ENCODE measurements at regions not wholly inside any gene's neighbourhood (a gene's known extent, or its start where the extent isn't known, plus 50 kb on each side); places are given as distances from the start of the nearest gene placed in this dataset.

DNA sequence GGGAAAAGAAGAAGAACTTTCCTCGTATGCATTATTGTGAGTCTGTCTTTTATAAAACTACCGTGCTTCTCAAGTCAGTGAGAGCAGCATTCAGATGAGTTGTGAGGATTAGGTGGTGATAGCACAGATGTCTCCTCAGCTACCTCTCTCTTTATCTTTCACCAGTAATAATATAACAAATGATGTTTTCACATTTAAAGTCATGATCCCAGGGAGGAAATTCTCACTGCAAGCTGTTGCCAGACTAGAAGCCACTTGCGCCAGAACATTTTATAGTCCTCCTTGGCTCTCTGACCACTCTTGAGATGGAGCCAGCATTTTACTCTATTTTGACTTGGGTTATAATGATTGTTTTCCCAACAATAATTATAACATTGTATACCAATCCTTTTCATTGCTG lies 443.1 kb downstream of the AEBP2 start:
- FAIRE-seq: no peak
- BruUV-seq (replicated peaks): no TSS peak
- H3K79me2 ChIP-seq (ENCODE audit: control insufficient read depth, insufficient read depth, low read length): no peaks in the 10 kb centered on the region
- no peak overlapping the region for H3K9ac ChIP-seq (ENCODE audit: insufficient read depth in 1 of 2, low read depth in 2 of 2, low read length in 2 of 2)
- intact Hi-C loops (cut with micrococcal nuclease): no loop called here
- no peak overlapping the region for H3K27ac ChIP-seq (ENCODE audit: extremely low read depth, low read depth, low read length)
- no peaks in the 10 kb centered on the region for H3K9me1 ChIP-seq (ENCODE audit: control insufficient read depth, insufficient read depth, low read length)
- H3K36me3 ChIP-seq (ENCODE audit: control insufficient read depth, insufficient read depth, low read length): no peaks in the 10 kb centered on the region
- CTCF ChIA-PET (ENCODE audit: low intra/inter-chr PET ratio): no interaction called here
- H3K4me2 ChIP-seq (ENCODE audit: insufficient read depth, low read length): no peak overlapping the region
- POLR2A ChIA-PET: no interaction called here
- H3K4me1 ChIP-seq (replicated peaks in 1 of 2; ENCODE audit: control insufficient read depth in 2 of 2, insufficient read depth in 2 of 2, low read length in 2 of 2): no peaks in the 10 kb centered on the region
- in situ Hi-C loops (cut with MboI): no loop called here
- H4K20me1 ChIP-seq (replicated peaks; ENCODE audit: control insufficient read depth, insufficient read depth, low read length): no peaks in the 10 kb centered on the region
- DNase-seq (ENCODE audit: extremely low read depth in 1 of 4, low spot score in 3 of 4): no peak
- ATAC-seq: no peak
- H3K27me3 ChIP-seq (ENCODE audit: control insufficient read depth in 2 of 2, insufficient read depth in 2 of 2, low read length in 2 of 2): no peaks in the 10 kb centered on the region
- H3K4me3 ChIP-seq: no peak overlapping the region
- H2AFZ ChIP-seq (ENCODE audit: low read depth, low read length): no peak overlapping the region
- no peaks in the 10 kb centered on the region for H3K9me3 ChIP-seq (replicated peaks; ENCODE audit: control insufficient read depth, insufficient read depth, low read depth, low read length)
- WGBS (ENCODE audit: insufficient coverage, low coverage, missing lambda C conversion rate): 0% methylated on average over 3 of the region's 3 CpGs
- TF ChIP-seq ZNF77 (CRISPR knock-in tag; IDR thresholded peaks at IDR 0.05) (no peak), CEBPB (tag; IDR thresholded peaks at IDR 0.05) (no peak), SREBF1 (IDR thresholded peaks at IDR 0.05; ENCODE audit: borderline replicate concordance, low read depth, low read length) (no peak), SREBF2 (CRISPR knock-in tag; IDR thresholded peaks at IDR 0.05) (no peak), STAG1 (CRISPR knock-in tag; IDR thresholded peaks at IDR 0.05; ENCODE audit: borderline replicate concordance) (no peak), HDAC6 (IDR thresholded peaks at IDR 0.05; ENCODE audit: low read depth, low read length) (no peak), ZBTB17 (CRISPR knock-in tag; IDR thresholded peaks at IDR 0.05) (no peak), LEF1 (IDR thresholded peaks at IDR 0.05) (no peak), SPI1 (IDR thresholded peaks at IDR 0.05; ENCODE audit: borderline replicate concordance, low read depth, low read length) (no peak), ZNF431 (CRISPR knock-in tag; IDR thresholded peaks at IDR 0.05) (no peak), NUFIP1 (IDR thresholded peaks at IDR 0.05; ENCODE audit: partially characterized antibody) (no peak)
- TF ChIP-seq, protein P1, sequence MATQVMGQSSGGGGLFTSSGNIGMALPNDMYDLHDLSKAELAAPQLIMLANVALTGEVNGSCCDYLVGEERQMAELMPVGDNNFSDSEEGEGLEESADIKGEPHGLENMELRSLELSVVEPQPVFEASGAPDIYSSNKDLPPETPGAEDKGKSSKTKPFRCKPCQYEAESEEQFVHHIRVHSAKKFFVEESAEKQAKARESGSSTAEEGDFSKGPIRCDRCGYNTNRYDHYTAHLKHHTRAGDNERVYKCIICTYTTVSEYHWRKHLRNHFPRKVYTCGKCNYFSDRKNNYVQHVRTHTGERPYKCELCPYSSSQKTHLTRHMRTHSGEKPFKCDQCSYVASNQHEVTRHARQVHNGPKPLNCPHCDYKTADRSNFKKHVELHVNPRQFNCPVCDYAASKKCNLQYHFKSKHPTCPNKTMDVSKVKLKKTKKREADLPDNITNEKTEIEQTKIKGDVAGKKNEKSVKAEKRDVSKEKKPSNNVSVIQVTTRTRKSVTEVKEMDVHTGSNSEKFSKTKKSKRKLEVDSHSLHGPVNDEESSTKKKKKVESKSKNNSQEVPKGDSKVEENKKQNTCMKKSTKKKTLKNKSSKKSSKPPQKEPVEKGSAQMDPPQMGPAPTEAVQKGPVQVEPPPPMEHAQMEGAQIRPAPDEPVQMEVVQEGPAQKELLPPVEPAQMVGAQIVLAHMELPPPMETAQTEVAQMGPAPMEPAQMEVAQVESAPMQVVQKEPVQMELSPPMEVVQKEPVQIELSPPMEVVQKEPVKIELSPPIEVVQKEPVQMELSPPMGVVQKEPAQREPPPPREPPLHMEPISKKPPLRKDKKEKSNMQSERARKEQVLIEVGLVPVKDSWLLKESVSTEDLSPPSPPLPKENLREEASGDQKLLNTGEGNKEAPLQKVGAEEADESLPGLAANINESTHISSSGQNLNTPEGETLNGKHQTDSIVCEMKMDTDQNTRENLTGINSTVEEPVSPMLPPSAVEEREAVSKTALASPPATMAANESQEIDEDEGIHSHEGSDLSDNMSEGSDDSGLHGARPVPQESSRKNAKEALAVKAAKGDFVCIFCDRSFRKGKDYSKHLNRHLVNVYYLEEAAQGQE (IDR thresholded peaks at IDR 0.05; ENCODE audit: borderline replicate concordance): no peak
- TF ChIP-seq, protein P1 (CRISPR knock-in tag; IDR thresholded peaks at IDR 0.05; ENCODE audit: low read depth): no peak
- TF ChIP-seq, protein P2, sequence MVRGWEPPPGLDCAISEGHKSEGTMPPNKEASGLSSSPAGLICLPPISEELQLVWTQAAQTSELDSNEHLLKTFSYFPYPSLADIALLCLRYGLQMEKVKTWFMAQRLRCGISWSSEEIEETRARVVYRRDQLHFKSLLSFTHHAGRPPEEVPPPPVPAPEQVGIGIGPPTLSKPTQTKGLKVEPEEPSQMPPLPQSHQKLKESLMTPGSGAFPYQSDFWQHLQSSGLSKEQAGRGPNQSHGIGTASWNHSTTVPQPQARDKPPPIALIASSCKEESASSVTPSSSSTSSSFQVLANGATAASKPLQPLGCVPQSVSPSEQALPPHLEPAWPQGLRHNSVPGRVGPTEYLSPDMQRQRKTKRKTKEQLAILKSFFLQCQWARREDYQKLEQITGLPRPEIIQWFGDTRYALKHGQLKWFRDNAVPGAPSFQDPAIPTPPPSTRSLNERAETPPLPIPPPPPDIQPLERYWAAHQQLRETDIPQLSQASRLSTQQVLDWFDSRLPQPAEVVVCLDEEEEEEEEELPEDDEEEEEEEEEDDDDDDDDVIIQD (CRISPR knock-in tag; IDR thresholded peaks at IDR 0.05): no peak
- TF ChIP-seq, protein P3, sequence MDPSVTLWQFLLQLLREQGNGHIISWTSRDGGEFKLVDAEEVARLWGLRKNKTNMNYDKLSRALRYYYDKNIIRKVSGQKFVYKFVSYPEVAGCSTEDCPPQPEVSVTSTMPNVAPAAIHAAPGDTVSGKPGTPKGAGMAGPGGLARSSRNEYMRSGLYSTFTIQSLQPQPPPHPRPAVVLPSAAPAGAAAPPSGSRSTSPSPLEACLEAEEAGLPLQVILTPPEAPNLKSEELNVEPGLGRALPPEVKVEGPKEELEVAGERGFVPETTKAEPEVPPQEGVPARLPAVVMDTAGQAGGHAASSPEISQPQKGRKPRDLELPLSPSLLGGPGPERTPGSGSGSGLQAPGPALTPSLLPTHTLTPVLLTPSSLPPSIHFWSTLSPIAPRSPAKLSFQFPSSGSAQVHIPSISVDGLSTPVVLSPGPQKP (CRISPR knock-in tag; IDR thresholded peaks at IDR 0.05): no peak

Measured in K562 (cell line).